HG03135 (cell line): ENCODE measurements at regions not wholly inside any gene's neighbourhood (a gene's known extent, or its start where the extent isn't known, plus 50 kb on each side); places are given as distances from the start of the nearest gene placed in this dataset.

ENCODE experiments used
- ATAC-seq: cut with Tn5 transposase; IDR thresholded peaks from one replicate; pipeline ENCODE4 v1.9.1; 2021; ENCODE audit warnings: mild to moderate bottlenecking, moderate library complexity; ENCODE audit not compliant: unreplicated experiment

DNA sequence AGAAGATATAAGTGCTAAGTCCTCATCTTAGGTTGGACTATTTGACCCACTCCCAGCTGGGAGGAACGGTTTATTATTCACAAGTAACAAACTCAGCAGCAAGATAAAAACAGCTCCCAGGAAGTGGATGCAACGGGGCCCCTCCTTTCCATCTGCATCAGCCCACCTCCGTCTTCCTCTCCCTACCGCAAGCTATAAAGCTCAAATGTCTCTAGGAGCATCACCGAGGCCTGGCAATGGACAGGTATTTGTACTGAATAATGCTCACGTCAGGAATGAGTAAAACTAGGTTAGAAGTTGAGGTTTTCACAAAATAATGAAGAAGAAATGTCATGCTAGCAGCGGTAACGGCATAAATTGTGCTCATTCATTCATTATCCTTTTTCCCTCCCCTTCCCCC is 408.7 kb upstream of the PSMD7 start:
- no peak for ATAC-seq

DNA sequence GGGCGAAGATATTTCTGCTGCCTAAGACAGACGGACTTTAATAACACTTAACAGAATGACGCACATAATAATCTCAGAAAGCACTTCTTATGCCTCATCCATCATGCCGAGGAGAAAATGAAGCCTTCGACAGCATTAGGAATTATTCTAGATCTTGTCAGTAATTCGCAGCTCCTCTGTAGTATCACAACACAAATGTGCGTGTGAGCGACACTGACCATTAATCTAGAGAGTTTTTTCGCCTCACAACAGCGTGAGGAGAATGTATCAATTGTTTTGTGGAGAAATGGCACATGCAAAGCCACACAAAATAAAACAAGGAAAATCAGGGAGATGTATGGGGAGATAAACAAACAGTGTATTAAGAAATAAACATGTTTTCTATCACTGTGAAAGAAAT is 410.2 kb upstream of the PSMD7 start:
- no peak for ATAC-seq

DNA sequence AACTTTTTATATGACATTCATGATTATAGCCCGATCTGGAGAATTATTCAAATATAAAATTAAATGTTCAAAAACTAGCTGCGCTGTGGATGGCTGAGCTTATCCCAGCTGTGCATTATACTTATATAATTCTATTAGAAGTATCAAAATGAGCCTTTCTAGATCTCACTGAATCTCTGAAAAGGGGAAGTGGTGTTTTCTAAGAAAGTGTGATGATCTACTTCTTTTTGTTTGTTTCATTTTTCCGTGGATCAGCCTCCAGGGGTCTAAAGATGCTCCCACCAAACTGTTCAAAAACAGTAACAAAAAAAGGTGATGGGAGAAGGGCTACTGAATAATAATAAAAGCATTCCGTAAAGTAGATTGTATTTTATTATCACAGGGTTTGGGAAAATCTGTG is 411.3 kb upstream of the PSMD7 start:
- ATAC-seq: no peak

DNA sequence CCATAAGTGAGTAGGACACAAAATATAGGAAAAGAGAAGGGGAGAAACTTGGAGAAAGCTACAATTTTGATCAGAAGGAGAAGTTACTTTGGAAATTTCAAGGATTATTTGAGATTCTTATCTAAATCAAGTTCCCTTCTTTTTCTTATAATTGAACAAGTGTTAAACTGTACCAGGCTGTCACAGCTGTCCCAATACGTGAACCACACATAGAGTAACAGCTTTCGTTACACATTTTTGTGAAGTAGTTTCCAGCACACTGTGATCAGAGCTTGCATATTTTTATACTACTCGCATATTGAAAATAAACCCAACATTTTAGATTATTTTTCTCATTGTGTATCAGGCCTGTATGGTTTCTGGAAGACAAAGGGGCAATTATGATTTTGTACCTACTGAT is 412.8 kb upstream of the PSMD7 start:
- ATAC-seq: no peak

DNA sequence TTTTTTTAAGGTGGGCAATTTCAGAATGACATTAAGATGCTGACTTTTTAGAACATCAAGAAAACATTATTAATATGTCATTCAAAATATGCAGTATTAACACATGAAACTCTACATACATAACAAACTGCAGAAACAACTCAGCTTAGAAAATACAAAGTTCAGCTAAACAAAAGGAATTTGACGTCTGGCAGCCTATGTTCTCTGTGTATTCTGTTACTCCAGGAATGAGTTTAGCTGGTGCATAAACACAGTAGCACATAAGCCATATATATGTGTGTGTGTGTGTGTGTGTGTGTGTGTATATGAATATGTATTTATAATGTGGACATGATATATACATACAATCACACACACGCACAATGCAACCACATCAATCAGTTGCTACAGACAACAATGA is 413.5 kb upstream of the PSMD7 start:
- no peak for ATAC-seq

DNA sequence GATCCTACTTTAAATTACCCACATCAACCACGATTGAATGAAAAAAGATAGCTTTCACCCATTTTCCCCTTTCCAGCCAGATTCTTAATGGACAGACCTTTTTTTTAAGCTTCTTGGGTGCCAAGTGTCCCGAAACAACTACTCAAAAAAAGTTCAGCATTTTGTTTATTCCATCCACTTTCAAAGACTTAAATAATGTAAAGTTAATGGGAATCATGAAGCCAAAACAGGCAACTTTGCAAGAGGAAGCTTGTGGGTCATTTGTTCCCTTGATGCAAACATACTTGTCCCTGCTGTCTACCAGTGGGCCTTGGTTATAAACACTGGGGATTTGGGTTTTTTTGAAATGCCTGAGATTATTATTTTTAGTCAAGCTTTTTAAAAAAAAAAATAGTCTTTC is 414.0 kb upstream of the PSMD7 start:
- no peak for ATAC-seq

DNA sequence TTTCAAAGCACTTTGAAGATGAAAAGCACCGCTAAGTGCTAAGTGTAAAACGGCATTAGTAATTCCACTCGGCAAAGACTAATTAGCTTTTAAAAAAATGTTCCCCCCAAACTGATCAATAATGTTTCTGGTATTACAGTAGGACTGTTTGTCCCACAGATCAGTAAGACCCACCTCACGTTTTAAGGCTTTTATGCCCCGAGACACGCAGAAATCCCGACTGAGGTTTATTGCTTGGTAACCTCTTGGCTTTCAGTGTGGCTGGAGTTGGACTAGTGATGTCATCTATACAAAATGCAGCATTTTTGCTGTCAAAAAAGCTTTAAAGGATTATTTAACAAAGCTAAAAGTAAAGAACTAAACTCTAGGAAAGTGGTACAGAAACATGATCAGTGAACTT is 414.6 kb upstream of the PSMD7 start:
- ATAC-seq: no peak

DNA sequence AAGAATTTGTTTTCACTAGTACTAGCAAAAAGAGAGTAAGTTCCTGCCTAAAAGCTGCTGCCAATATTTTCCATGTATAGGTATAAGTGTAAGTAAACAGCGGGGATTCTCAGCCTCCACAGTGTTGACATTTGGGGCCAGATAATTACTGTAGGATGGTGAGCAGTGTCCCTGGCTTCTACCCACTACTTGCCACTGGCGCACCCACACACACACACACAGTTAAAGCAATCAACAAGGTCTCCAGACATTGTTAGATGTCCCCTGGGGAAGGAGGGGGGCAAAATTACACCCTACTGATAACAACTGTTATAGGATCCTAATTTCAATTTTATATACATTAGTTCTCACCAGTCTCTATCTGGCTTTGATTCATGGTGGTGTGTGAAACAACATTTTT is 417.0 kb upstream of the PSMD7 start:
- no peak for ATAC-seq

DNA sequence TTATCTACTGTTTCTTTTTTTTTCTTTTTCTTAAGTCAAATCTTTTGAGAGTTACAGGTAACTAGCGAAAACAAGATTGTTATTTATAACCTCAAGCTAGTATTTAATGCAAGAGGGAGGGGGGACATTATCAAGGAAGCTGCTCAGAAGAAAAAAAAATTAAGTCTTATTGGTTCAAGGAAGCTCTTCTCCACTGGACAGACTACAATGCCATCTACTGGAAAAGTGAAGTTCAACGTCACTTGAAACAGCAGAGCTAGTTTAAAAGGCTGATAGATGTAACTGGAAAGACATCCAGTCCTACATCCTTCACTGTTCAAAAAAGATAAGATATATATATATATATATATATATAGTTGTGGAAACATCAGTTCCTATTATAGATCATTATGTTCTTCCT is 418.0 kb upstream of the PSMD7 start:
- ATAC-seq: no peak

DNA sequence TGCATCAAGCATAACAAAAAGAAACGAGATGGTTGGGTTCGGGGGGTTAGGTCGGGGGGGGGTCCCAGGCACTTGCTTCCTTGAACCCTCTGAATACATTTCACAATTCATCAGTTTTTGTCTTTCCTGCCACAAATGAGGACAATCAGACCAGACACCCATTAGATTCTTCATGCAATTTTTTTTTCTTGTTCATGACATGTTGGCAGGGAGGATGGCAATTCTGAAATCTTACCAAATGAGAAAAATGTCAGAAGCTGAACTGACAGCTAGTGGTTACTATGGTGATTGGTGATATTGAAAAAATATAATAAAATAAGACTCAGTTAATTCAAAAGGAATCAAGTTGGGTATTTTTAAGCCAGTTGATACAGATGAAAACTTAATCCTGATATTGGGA is 419.5 kb upstream of the PSMD7 start:
- ATAC-seq: no peak

DNA sequence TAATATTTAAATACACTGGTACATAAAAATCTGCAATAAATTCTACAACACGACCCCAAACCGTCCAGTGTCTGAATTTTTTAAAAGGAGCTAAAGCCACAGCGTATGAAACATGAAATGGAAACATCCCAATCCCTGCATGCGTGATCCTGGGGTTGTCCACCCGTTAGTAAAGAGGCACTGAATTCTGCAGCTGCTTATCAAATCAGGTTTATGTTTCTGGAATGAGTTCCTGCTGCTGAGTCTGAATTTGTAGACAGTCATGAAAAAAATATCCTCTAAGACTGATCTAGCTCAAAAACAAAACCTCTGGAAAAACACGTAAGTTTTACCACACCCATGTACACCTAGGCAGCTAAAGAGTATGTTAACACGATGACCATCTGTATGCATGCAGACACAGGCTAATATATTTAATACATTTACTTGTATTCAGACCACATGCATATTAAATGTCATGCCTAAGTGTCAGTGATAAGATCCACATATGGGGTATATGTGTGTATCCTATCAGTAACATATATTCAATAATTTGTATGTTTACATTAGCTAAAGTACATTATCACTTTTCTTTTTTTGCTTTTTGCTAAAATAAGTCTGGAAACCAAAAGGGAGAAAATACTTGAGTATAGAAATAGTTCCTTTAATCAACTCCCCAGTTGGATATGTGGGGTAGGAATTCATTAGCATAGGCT is 420.5 kb upstream of the PSMD7 start:
- no peak for ATAC-seq

DNA sequence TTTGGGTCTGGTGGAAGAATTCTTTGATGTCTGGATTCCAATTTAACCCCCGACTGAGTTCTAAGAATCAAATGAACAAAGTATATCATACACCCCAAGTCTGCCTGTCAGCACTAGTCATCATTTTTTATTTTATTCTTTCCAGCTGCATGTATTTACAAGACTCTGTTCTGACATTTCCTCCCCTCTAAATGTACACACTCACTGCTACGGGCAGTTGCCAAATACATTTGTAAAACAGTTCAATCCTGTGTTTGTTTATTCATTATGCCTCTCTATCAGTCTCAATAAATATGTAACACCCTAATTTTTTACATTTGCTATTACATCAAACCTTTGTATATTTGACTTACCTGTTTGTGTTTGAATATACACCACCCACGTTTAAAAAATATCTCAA is 422.3 kb upstream of the PSMD7 start:
- ATAC-seq: no peak

DNA sequence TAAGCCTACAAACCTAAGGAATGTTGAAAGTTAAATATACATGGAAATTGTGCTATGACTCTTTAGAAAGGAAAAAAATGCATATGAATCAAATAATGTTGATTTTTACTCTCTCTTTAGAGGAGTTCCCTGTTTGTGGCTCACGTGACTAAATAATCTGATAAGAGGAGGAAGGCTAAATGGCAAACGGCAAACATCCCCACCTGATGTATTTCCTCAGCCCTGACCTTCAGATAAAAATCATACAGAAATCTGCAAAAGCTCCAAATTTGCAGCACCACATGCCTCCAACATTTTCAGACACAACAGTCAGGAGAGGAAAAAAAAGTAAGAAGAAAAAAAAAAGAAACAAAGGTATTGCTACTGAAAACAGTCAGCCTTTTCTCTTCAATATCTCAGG is 423.0 kb upstream of the PSMD7 start:
- ATAC-seq: no peak

DNA sequence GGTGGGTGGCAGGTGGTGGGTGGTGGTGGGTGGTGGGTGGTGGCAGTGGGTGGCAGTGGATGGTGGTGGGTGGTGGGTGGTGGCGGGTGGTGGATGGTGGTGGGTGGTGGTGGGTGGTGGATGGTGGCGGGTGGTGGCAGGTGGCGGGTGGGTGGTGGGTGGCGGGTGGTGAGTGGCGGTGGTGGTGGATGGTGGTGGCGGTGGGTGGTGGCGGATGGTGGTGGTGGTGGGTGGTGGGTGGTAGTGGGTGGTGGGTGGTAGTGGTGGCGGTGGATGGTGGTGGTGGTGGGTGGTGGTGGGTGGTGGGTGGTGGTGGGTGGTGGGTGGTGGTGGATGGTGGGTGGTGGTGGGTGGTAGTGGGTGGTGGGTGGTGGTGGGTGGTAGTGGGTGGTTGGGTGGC is 423.8 kb upstream of the PSMD7 start:
- ATAC-seq: no peak

DNA sequence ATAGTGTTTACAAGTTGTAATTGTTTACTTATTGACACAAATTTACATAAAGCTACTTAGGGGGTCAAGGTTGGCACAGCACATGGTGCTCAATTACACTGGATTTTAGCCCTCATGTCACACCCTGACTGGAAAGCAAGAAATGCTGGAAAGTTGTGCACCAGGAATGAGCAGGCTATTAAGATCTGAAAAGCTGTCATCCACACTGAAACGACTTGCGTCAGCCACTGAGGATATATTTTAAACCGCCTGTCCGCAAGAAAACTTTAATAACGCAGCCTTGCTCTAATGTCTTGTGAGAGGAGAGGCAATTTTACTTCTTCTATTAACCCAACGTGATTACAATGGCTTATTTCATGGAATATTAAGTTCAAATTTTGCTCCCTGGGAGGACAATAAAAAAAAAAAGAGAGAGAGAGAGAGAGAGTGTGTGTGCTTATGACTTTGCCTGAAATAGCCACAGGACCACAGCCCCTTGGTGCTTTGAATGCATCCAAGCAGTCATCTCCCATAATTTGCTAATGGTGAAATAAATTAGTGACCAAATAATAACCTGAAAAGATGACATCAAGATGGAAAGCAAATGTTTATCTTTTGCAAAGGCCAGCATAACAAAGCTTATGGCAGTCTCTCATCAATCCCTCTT is 425.4 kb upstream of the PSMD7 start:
- ATAC-seq: no peak

DNA sequence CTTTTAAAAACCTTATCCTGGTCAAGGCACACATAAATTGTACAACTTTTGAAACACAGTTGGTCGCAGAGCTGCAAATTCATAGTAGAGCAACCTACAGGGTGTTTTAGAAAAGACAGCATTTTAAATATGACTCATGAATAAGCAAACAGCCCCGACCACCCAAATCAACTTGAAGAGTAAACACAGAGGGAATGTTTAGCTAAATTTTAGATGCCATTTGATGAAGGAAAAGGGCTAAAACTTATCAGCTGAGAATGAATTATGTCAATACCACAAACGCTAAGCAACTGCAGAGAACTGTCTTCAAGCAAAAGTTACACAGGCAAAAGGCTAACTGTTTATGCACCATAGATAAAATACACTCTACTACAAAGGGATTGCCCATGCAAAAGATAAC is 427.5 kb upstream of the PSMD7 start:
- ATAC-seq: no peak

DNA sequence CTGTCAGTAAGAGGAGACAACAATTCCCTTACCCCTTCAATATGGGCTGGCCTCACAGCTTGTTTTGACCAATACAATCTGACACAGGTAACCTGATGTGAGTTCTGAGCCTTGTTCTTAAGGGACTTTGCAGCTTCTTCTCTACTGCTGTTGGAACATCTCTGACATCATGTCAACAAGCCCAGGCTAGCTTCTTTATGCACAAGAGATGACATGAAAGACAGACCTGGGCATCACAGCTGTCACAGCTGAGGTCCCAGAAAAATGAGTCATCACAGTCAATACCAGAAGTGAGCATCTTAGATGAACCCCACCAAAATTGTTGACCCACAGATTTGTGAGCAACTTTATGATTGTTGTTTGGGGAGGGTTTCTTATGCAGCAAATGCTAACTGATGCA is 431.7 kb upstream of the PSMD7 start:
- ATAC-seq: no peak

DNA sequence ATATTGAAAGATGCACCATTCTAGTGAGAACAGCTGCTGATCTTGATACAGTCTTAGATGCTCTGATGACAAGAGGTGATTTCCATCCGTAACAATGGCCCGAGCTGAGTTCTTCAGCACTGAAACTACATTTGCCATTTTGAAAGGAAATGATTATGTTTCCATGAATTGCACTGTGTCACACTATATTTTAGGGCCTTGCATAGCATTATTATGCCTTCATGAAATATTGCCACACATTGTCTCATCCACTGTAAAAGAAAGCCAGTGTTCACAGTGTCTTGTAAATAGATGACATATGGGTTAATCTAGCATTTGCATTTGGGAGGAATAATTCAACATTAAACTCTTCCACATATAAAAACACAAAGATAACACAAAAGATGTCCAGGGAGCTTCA is 438.3 kb upstream of the PSMD7 start:
- no peak for ATAC-seq

DNA sequence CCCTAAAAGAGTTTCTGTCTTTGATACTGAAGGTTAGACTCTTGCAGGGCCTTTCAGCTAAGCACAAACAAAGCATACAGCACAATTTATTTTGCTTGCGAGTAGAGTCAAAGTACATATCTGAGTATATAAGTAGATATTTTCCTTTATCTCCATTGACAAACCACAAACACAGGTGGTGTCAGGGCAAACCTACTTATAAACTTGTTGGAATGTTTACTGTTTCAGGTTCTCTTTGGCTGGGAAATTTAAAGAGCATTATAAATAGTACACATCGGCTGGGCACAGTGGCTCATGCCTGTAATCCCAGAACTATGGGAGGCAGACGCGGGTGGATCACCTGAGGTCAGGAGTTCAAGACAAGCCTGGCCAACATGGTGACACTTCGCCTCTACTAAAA is 442.6 kb upstream of the PSMD7 start:
- no peak for ATAC-seq

DNA sequence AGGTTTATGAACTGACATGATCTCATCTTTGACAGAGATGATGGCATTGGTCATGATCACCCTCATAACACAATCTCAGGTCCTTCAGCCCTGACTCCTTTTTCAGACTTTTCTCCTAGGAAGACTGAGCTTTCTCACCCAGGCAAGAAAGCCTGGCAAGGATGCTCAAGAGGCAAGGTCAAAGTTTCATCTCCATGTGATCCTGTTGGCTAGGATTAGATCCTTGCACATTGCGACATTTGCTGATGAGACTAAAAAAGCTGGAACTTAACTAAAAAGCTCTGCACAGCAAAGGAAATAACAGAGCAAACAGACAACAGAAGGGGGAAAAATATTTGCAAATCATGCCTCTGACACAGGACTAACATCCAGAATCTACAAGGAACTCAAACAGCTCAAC is 444.1 kb upstream of the PSMD7 start:
- ATAC-seq: no peak

DNA sequence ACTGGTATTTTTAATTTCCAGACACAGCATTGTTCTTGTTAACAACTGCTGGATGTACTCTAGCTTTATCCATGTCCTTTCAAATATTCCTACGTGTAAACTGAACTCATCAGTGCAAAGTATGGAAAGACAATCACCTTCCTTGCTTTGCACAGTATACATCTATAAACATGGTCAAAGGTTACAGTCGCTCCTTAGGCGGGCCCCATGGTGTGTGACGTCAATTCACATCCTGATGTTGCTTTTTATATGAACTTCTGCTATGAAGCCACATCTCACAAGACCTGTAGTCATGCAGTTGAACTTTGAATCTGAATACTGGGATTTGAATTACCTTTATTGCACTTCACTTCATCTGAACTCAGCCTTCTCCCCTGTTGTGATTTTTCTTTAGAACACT is 447.6 kb upstream of the PSMD7 start:
- ATAC-seq: no peak

DNA sequence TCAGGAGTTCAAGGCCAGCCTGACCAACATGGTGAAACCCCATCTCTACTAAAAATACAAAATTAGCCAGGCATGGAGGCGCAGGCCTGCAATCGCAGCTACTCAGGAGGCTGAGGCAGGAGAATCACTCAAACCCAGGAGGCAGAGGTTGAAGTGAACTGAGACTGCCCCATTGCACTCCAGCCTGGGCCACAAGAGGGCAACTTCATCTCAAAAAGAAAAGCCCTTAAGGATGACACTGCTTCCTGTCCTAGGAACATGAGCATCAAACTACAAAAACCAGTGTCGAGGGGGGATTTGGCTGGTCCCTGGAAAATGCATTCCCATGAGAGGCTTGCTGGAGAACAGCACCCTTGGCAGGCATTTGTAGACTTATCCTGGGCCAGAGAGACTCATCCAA is 449.5 kb upstream of the PSMD7 start:
- ATAC-seq: no peak

DNA sequence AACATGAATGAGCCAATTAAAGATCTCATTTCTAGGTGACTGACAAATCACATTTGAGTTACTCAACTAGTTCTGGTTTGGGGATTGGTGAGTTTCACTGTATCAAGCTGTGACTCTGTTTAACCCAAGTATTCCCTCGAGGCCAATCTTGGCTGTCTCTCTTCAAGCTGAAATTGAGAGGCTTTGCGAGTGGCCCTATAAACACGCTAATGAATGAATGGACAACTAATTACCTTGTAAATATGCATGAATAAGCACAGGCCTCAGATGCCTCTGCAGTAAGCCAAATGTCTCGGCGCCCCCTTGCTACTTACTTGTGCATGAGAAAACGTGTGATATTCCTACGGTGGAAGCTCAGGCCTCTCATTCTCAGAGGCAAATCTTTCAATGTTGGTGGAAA is 450.3 kb upstream of the PSMD7 start:
- ATAC-seq: no peak
